ENCODE measurements at regions not wholly inside any gene's neighbourhood (a gene's known extent, or its start where the extent isn't known, plus 50 kb on each side); places are given as distances from the start of the nearest gene placed in this dataset.
"Not testable (repeated sequence)": the region's sequence is repeated elsewhere in the genome, so short reads cannot be mapped to it uniquely, and the experiment has no call there.

DNA sequence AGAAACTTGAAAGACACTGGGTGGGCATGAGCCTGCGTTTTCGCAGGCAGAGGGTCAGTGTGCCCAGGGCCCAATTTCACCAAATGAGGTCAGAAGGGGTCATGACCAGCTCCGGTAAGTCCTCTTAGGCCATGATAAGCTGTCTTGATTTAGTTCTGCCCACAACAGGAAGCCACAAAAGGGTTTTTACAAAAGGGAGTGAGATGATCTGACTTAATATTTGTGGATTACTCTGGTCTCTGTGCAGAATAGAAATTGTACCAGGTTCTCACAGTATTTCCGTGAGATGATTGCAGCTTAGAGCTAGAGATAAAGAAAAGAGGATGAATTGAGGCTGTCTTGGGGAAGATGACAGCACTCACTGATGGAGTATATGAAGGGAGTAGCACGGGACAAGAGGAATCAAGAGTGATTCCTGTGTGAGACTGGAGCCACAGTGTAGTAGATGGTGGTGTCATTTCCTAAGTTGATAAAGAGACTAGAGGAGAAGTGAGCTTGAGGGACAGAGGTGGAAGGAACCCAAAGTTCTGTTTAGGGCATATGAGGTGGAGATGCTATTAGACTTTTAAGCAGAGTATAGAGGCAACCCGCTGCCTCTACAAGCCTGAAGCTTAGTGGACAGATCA, 288.3 kb upstream of the AMIGO2 start:
- no peak for DNase-seq

DNA sequence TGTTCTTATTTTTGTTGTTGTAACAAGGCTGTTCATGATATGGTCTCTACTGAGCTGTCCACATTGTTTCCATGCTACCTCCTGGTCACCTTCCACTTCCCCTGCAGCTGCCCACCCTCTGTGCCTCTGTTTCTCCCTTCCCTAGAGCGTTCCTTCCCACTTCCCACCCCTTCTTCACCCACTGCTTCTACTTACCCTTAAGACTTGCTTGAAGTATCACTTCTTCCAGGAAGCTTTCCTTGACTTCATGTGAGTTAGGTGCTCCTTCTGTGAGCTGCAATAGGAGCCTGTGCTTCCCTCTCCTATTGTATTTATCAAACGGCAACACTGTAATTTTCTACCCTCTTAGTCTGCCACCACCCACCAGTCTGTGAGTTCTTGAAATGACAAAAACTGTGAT, 286.8 kb upstream of the AMIGO2 start:
- DNase-seq = no peak

GRCh38 chr12:47366157-47366556, 286.4 kb upstream of the AMIGO2 start:
- no peak for DNase-seq

GRCh38 chr12:47365443-47366076, 285.8 kb upstream of the AMIGO2 start:
- DNase-seq = not testable (repeated sequence)

DNA sequence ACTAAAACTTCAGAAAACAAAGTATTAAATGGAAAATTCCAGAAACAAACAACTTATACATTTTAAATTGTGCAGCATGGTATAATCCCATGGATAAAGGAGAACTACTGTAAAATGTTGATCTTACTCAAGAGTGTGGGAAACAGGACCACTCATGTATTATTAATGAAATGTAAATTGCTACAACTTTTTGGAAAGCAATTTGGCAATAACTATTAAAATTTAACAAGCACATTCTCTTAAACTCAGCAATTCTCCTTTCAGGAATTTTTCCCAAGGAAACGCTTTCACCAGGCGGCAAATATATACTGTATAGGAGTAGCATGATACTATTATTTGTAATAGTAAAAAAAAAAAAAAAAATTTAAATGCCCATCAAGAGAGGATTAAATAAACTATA, 284.5 kb upstream of the AMIGO2 start:
- no peak for DNase-seq

DNA sequence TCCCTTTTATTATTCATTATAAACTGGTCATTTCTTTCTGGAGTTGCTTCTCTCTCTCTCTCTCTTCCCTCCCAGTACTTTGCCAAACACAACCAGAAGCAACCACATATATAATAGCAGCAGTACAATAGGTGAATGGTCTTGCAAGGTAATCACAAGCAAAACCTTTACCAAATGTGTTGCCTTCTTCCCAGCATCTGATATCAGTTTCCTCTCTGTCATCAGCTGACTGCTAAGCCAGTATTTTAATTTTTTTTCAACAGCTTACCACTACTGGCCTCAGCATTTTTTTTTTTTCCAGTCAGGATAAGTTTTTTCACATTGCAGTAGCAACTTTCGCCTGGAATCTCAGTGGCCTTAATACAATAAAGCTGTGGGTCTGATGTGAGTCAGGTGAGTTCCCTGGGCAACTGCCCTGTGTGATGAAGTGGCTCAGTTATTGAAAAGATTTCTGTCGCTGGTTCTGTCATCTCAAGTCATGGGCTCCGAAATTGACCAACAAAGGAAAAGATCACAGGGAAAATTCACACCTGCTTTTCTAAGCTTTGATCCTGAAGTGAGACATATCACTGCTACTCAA, 282.5 kb upstream of the AMIGO2 start:
- DNase-seq = no peak

DNA sequence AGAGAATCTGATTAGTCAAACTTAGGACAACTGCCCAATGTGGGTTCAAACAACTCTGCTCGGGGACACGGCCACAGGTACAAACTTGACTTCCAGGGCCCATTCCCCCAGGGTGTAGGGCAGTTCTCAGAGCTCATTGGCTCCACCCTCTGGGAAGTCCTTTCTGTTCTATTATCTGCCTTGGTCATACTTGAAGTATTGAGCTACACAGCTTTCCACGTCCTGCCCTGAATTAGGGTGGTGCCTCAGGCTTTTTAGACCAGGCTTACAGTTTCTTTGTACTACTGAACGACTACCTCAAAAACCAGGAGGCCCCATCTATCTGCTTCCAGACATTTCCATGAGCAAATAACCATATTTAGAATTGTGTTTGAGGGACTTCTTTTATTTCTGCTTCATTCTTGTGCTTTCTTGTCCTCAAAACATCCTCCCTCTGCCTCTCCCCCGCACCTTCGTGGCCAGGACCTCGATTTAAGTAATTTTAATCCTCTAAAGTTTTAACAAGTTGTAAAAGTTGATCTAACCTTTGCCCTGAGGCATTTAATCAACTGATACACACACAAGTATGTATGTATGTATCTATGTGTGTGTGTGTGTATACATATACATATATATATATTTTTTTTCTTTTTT, 281.7 kb upstream of the AMIGO2 start:
- DNase-seq = no peak

GRCh38 chr12:47360771-47361388, 281.1 kb upstream of the AMIGO2 start:
- DNase-seq = no peak

DNA sequence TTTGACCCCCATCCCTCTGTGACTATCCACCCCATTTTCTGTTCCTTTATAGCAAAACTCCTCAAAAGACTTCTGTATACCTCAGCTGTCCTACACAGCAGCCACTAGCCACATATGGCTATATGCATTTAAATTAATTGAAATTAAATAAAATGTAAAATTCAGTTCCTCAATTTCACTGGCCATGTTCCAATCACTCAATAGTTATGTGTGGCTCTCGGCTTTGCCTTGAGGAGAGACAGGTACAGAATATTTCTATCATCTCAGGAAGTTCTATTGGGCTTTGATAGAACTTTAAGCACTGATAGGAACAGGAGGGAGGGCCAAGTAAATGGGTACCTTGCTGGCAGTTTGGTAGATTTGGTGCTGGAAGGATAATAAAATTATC, 280.3 kb upstream of the AMIGO2 start:
- DNase-seq = no peak

DNA sequence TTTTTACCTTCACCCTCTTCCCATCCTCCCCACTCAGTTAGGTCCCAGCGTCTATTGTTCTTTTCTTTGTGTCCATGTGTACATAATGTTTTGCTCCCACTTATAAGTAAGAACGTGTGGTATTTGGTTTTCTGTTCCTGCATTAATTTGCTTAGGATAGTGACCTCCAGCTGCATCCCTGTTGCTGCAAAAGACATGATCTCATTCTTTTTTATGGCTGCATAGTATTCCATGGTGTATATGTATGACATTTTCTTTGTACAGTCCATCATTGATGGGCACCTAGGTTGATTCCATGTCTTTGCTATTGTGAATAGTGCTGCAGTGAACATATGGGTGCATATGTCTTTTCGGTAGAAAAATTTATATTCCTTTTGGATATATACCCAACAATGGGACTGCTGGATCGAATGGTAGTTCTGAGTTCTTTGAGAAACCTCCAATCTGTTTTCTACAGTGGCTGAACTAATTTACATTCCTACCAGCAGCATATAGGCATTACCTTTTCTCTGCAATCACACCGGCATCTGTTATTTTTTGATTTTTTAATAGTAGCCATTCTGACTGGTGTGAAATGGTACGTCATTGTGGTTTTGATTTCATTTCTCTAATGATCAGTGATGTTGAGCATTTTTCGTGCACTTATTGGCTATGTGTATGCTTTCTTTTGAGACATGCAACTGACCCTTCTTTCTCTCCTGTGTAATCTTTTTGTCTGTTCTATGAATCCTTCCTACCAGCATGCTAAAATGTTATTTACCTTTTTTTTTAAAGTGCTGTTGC, 279.7 kb upstream of the AMIGO2 start:
- no peak for DNase-seq

GRCh38 chr12:47357006-47357405, 277.2 kb upstream of the AMIGO2 start:
- not testable (repeated sequence) for DNase-seq

DNA sequence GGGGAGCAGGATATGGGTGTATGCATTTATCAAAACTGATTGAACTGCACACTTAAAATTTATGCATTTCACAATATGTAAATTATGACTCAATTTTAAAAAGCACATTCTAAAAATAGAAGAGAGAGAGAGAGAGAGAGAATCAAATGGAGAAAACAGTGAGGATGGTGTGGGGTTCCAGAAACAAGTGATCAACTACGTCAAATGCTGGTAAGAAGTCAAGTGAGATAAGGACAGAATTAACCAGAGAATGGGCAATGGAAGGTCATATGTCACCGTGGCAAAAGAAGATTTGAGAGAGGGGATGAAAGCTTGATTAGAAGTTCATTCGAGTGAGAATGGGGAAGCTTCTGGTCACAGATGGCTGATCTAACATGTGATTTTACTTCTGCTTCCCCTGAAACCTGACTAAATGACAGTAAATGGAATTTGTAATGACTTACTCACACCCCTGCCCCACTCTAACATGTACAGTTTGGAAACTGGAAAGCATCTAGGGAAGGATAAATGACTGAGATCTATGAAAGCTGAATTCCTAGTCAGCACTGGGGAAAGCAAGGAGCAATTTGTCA, 276.5 kb upstream of the AMIGO2 start:
- no peak for DNase-seq

GRCh38 chr12:47353508-47353907, 273.7 kb upstream of the AMIGO2 start:
- no peak for DNase-seq

DNA sequence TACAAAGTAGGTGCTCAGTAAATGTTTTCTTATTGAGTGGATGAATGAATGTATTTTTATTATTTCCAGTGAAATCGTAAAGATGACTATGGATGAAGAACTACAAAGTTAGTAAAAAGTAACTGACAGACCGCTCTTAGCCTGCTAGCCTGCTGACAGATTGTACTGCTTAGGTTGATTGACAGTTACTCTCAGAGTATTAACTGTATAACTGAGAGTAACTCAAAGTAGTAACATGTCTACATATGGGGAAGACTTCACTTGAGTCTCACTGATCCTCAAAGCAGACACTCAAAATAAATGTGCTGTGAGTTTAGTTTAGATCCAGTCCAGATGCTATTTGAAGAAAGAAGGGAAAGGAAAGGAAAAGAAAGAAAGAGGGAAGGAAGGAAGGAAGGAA, 272.3 kb upstream of the AMIGO2 start:
- DNase-seq = no peak

- DNase-seq = no peak
Measured at GRCh38 chr12:47351526-47351925, 271.8 kb upstream of the AMIGO2 start.

DNA sequence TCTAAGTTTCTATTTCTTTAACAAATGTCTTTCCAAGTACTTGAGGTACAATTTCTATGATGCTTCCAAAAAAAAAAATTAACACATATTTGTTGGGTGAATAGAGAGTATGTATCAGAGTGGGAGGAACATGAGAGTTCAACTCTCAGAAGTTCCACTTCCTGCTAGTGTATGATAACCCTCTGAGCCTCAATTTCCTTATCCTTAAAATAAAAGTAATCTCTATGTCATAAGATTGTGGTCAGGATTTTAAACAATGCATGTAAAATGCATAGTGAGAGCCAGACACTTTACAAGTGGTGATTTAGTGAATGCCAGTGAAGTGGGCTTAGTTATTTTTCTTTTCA, 270.3 kb upstream of the AMIGO2 start:
- DNase-seq = no peak

DNA sequence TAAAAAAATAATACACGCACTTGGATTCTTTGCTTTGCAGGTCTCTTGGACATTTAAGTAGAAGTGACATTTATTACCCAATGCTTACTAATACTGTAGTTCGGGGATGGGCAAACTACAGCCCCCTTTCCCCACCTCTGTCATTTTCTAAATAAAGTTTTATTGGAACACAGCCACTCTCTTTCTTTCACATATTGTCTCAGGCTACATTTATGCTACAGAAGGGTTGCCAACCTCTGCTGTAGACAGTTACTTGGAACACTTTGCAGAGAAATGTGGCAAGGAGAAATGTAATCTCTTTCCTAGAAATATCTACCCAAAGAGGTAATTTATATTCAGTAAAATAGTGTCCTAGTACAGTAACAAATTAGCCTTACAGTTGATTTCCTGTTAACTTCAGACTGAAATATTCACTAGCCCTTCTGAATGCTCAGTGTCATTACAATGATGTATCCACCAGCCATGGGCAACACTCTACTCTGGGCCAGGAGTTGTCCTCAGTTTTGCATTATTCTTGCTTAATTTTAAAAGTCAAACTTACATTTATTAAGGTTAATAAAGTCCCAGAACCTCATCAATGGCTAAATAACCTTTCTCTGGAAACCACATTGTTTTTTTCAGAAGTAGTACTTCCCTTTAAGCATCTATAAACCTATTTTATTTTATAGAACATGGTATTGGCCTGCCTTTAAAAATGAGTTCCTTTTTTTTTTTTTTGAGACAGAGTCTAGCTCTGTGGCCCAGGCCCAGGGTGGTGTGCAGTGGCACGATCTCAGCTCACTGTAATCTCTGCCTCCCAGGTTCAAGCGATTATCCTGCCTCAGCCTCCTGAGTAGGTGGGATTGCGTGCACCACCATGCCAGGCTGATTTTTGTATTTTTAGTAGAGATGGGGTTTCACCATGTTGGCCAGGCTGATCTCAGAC, 269.6 kb upstream of the AMIGO2 start:
- DNase-seq = no peak

- no peak for DNase-seq
Measured at GRCh38 chr12:47348206-47348605, 268.4 kb upstream of the AMIGO2 start.

DNA sequence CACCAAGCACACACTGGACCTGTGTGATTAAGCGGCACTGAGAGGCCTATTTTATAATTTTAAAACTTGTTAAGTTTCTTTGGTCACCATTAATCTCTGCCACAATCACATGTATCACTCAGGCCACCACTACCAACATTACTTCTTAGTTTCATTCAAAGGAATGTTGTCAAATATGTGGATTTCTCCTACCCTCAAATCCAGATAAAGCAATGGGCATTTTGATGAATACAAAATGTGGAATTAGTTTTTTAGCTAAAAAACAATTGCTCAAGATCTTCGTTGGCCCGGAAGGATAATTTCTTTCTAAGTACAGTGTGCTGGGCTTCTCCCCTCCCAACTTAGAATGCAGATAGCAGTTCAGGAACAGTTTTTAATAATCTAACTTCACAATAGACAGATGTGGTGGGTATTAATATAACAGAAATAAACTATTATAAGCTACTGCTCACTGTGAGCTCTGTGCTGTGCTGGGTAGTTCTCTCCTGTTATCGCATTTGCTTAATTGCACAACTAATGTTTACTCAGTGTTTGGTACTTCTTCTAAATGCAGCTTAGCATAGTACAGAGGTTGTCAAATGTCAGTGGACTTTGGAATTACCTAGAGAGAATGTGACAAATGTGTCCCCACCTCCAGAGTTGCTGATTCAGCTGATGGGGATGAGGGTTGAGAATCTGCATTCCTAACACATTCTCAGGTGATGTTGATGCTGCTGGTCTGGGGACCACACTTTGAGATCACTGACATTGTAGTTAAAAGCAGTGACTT, 266.7 kb upstream of the AMIGO2 start:
- DNase-seq = no peak

DNA sequence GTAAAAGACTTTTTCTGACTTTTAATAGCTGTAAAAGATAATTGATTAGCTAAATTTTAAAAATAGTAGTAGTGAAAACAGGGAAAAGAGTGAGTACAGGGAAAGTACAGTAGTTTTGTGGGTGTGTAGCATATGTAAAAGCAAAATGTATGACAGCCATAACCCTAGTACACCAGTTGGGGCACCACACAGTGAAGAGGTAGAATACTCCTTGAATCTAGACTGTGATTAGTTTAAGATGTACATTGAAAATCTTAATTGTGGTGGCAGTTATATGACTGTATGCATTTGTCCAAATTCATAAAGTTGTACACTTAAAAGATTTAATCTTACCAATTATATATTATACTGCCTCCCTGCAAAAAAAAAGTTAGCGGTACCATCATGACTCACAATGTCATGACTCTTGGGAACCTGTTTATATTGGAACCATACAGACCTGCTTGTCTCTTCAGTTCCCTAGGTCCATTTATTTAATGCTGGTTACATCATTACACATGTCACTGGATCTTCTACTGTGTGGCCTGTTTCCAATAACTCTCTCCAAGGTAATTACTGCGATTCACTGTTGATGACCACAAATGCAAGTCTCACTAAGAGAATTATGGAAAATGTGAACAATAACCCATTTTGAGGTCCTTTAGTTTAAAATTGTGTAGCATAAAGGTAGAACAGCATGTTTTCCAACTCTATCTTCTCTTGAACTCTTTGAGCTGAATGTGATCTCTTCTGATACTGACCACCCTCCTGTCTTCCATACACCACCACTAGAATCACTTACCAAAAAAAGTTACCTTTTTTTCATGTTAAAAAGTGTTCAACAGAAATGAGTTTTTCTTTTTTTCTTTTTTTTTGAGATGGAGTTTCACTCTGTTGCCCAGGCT, 264.2 kb upstream of the AMIGO2 start:
- no peak for DNase-seq
